Dermis microvascular lymphatic vessel endothelial cell (primary cell): ENCODE measurements at regions not wholly inside any gene's neighbourhood (a gene's known extent, or its start where the extent isn't known, plus 50 kb on each side); places are given as distances from the start of the nearest gene placed in this dataset.
A peak's percentile ranks its signal among the peaks of the same experiment; 100 is the strongest.

ENCODE experiments used
- DNase-seq, 2 donors: peaks; one replicate each; pipeline versions ENCODE4 v3.0.0 to v3.0.0-alpha.2; 2010; ENCODE audit warnings: low read depth in 2 of 2

GRCh38 chr12:25713264-25713663 lies 160.2 kb upstream of the LMNTD1 start:
- no peak for DNase-seq

DNA sequence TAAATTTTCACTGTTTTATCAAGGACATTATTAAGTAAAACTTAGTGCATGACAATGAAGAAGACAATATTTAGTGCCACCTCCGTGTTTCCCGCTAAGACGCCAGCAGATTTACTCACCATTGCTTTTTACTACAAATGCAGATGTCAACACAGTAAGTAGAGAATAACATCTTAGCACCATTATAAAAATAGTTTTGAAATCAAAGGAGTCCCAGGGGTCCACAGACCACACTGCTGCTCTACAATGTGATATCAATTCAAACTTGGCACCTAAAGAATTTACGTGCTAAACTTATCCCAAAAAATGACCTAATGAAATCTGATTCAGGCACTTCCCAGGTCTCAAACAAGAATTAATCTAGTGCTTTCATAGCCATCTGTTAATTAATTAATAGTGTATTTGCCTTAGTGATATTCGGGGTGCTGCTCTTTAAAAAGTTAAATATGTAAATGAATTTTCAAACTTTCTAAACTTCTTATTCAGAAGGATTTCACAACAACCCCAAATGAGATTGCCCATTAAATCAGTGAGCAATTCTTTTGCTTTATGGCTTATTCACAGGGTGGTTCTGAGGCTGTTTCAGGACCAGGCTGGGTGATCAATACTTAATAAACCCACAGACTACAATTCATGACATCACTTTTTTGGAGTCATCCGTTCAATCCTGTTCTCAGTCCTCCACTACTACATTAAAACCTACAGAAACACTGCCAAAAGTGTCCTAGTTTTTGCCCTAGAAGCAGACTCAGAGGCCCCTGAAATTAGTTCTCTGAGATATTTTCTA lies 161.3 kb upstream of the LMNTD1 start:
- no peak for DNase-seq

- no peak for DNase-seq
These were observed 162.0 kb upstream of the LMNTD1 start for GRCh38 chr12:25715102-25715501.

DNA sequence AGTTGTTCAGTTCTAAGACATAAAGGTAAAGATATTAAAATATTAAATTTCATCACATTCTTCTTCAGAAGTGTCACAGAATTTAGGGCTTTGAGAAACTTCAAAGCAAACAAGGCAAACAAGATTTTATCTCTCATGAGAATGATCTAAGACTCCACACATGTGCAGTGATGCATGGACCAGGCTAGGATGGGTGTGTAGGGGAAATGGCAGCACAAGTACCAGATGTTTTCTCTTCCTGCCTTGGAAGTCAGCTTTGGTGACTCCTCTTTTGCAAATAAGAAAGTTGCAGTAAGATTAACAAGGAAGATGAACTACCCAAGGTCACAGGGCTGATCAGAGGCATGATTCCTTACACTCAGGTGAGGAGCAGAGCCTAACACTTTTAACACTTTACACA lies 163.8 kb upstream of the LMNTD1 start:
- no peak for DNase-seq

DNA sequence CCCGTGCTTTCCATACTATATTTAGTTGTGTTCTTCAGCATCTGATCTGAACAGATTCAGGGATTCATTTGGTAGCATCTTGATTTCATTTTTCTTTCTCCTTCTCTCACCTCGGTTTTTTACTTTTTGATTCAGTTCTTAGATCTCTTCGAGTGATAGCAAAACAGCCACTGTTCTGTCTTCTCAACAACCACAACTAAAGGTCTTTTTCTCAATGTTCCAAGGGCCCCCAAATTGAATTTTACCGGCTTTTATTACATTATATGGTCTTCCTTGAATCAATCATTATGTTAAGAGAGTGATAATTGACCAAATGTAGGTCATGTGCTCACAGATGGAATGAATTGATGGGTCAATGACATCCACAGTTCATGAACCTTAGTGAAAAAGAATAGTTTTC lies 164.5 kb upstream of the LMNTD1 start:
- no peak for DNase-seq

- DNase-seq: no peak
These were observed 165.1 kb upstream of the LMNTD1 start for GRCh38 chr12:25718081-25718731.

- peak in 1 of 2 donors; percentile 61 for DNase-seq
These were observed 166.4 kb upstream of the LMNTD1 start for GRCh38 chr12:25719505-25719904.

DNA sequence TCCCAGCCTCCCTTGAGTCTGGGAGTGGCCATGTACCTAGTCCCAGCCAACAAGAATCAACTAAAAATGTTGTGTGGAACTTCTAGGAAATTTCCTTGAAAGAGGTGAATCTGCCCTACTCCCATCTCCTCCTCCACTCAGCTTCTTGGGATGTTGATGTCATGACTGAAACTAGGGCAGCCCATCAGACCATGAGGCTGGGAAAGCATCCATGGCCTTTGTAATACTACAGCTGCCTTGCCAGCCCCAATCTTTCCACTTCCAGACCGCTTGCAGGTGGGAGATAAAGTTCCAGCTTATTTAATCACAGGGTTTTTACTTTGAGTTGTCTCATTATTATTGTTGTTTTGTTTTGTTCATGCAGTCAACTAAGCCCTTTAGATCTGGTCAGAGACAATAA lies 170.3 kb upstream of the LMNTD1 start:
- no peak for DNase-seq

DNA sequence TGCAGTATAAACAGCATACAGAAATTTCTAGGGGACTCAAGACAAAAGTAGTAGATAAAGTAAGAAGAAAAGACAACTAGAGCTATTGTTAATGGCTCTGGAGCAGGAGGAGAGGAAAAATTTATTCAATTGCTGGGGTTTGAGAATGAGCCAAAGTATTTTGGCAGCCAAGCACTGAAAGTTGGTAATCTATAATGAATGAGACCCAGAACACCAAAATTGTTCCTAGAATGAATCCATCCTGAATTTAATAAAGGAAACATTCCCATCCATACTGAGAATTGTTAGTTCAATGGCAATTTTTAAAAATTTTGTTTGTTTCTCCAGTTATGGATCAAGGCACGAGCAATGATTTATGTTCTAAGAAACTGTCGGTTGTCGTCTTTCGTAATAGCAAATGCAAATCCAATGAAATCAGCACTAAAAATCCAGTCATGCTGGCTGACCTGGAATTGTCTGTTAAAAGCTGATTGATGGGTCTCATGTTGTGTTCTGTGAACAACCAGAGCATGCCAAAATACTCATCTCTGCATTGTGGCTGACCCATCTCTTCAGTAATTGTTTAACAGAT lies 170.9 kb upstream of the LMNTD1 start:
- DNase-seq: no peak

DNA sequence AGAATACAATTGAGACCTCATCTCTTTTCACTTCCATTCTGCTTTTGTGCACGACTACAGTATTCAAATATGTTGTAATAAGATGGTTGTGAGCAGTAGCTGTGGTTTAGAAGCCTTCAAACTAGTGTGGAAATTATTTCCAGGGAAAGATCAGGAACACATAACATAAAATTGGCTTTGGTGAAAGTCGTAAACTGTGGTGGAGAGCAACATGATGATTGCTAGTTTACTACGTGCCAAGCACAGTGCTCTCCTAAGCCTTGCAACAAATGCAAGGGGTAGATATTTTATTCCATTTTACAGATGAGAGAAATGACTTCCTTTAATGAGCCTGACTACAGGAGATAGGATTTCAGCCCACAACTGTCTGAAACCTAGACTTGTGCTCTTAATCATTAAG lies 172.4 kb upstream of the LMNTD1 start:
- DNase-seq: no peak

- DNase-seq: no peak
These were observed 172.8 kb upstream of the LMNTD1 start for GRCh38 chr12:25725931-25726330.

GRCh38 chr12:25728056-25728595 lies 175.0 kb upstream of the LMNTD1 start:
- DNase-seq: no peak

- DNase-seq: no peak
These were observed 177.6 kb upstream of the LMNTD1 start for GRCh38 chr12:25730489-25731349.

DNA sequence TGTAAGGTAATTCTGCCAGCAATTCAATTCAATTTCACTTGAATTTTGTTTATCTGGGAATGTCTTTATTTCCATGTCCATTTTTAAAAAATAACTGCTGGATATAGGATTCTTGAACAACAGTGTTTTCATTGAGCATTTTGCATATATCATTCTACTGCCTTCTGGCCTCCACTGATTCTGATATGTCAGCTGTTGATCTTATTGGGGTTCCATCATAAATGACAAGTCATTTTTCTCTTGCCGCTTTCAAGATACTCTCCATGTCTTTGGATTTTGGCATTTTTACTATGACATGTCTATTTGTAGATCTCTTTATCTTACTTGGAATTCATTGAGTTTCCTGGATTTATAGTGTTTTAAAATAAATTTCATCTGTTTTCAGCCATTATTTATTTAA lies 180.5 kb upstream of the LMNTD1 start:
- DNase-seq: no peak

GRCh38 chr12:25734529-25735180 lies 181.6 kb upstream of the LMNTD1 start:
- DNase-seq: no peak

DNA sequence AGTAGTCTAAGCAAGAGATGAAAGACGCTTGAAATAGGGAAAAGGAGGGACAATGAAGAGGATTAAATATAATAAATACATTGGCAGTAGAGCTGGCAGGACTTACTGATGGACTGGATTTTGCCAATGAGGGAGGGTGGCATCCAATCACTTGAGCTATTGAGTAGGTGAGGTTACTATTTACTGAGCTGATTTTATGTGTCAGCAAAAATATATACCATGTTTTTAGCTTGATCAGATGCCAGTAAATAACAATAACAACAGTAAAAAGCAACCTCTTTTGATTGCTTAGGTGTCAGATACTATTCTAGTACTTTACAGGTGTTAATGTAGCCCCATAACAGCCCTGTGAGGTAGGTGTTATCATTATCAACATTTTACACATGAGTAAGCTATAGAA lies 187.5 kb upstream of the LMNTD1 start:
- DNase-seq: no peak

- DNase-seq: no peak
These were observed 188.8 kb upstream of the LMNTD1 start for GRCh38 chr12:25741917-25742316.

- no peak for DNase-seq
These were observed 190.7 kb upstream of the LMNTD1 start for GRCh38 chr12:25743679-25744215.

GRCh38 chr12:25744313-25744712 lies 191.2 kb upstream of the LMNTD1 start:
- no peak for DNase-seq

DNA sequence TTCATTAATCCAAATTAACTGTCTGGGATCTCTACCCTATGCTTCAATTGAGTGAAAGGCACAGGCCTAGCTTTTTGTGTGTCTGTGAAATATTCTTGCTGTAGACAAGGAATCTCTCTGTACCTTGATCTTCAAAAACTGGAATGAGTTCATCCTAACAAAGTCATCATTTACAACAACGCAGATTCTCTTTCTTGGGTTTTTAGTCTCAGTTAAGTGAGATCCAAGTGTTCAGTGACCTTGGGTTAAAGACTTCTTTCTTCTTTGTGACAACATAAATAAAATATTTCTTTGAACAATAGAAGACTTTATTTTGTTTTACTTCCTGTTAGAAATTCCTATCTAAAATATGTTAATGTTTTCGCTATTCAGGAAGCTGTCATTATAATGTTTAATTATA lies 192.2 kb upstream of the LMNTD1 start:
- peak in 1 of 2 donors; percentile 12 for DNase-seq

DNA sequence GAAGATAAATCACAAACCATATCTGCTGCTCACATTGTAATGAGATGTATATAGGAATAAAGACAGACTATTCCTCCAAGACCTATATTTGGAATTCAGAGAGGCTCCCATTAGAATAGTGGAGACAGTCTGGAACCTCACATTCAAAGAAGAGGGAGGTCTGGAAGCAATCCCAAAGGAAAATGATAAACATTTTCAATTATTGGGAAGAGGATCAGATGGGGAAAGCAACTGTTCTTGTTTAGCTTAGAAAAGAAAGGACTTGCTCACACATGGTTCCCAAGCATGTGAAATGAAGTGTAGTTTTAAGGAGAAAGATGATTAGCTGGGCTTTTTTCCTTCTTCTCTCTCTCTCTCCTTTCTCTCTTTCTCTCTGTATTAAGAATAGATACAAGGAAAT lies 193.0 kb upstream of the LMNTD1 start:
- DNase-seq: no peak
